ENCODE measurements at regions not wholly inside any gene's neighbourhood (a gene's known extent, or its start where the extent isn't known, plus 50 kb on each side); places are given as distances from the start of the nearest gene placed in this dataset.

- TF ChIP-seq POLR2A (IDR thresholded peaks at IDR 0.05): no peak
- no peak for TF ChIP-seq CTCF (IDR thresholded peaks at IDR 0.05)
These were observed 94.4 kb upstream of the IER5L start for GRCh38 chr9:129272348-129273025.
